ENCODE measurements at regions not wholly inside any gene's neighbourhood (a gene's known extent, or its start where the extent isn't known, plus 50 kb on each side); places are given as distances from the start of the nearest gene placed in this dataset.

GRCh38 chr14:97361958-97362357, 564.8 kb downstream of the VRK1 start:
- H3K4me1 ChIP-seq (ENCODE audit: insufficient read depth, low read length) = no peaks in the 10 kb centered on the region
- no peaks in the 10 kb centered on the region for H3K9me3 ChIP-seq (ENCODE audit: low read depth, low read length)
- no peak overlapping the region for H3K4me3 ChIP-seq (ENCODE audit: low read length)
- no peaks in the 10 kb centered on the region for H3K27me3 ChIP-seq (ENCODE audit: insufficient read depth, low read length)

GRCh38 chr14:97366400-97366799, 569.2 kb downstream of the VRK1 start:
- no peaks in the 10 kb centered on the region for H3K9me3 ChIP-seq (ENCODE audit: low read depth, low read length)
- no peaks in the 10 kb centered on the region for H3K4me1 ChIP-seq (ENCODE audit: insufficient read depth, low read length)
- H3K4me3 ChIP-seq (ENCODE audit: low read length) = no peak overlapping the region
- no peaks in the 10 kb centered on the region for H3K27me3 ChIP-seq (ENCODE audit: insufficient read depth, low read length)

GRCh38 chr14:97367278-97367677, 570.1 kb downstream of the VRK1 start:
- H3K9me3 ChIP-seq (ENCODE audit: low read depth, low read length) = no peaks in the 10 kb centered on the region
- no peak overlapping the region for H3K4me3 ChIP-seq (ENCODE audit: low read length)
- H3K27me3 ChIP-seq (ENCODE audit: insufficient read depth, low read length) = no peaks in the 10 kb centered on the region
- H3K4me1 ChIP-seq (ENCODE audit: insufficient read depth, low read length) = no peaks in the 10 kb centered on the region

GRCh38 chr14:97368049-97368448, 570.9 kb downstream of the VRK1 start:
- Histone ChIP-seq H3K27me3 (ENCODE audit: insufficient read depth, low read length) (no peaks in the 10 kb centered on the region), H3K4me3 (ENCODE audit: low read length) (no peak overlapping the region), H3K9me3 (ENCODE audit: low read depth, low read length) (no peaks in the 10 kb centered on the region), H3K4me1 (ENCODE audit: insufficient read depth, low read length) (no peaks in the 10 kb centered on the region)

- Histone ChIP-seq H3K27me3 (ENCODE audit: insufficient read depth, low read length) (no peaks in the 10 kb centered on the region), H3K4me1 (ENCODE audit: insufficient read depth, low read length) (no peaks in the 10 kb centered on the region), H3K9me3 (ENCODE audit: low read depth, low read length) (no peaks in the 10 kb centered on the region), H3K4me3 (ENCODE audit: low read length) (no peak overlapping the region)
These were observed 571.9 kb downstream of the VRK1 start for GRCh38 chr14:97368900-97369564.

GRCh38 chr14:97369901-97370300, 572.7 kb downstream of the VRK1 start:
- Histone ChIP-seq H3K4me3 (ENCODE audit: low read length) (no peak overlapping the region), H3K4me1 (ENCODE audit: insufficient read depth, low read length) (no peaks in the 10 kb centered on the region), H3K9me3 (ENCODE audit: low read depth, low read length) (no peaks in the 10 kb centered on the region), H3K27me3 (ENCODE audit: insufficient read depth, low read length) (no peaks in the 10 kb centered on the region)

- no peaks in the 10 kb centered on the region for H3K9me3 ChIP-seq (ENCODE audit: low read depth, low read length)
- H3K27me3 ChIP-seq (ENCODE audit: insufficient read depth, low read length) = no peaks in the 10 kb centered on the region
- no peak overlapping the region for H3K4me3 ChIP-seq (ENCODE audit: low read length)
- peaks cover 25% of the 10 kb centered on the region for H3K4me1 ChIP-seq (ENCODE audit: insufficient read depth, low read length)
These were observed 579.1 kb downstream of the VRK1 start for GRCh38 chr14:97376310-97376709.

GRCh38 chr14:97377550-97377949, 580.4 kb downstream of the VRK1 start:
- peaks cover 25% of the 10 kb centered on the region for H3K4me1 ChIP-seq (ENCODE audit: insufficient read depth, low read length)
- no peaks in the 10 kb centered on the region for H3K27me3 ChIP-seq (ENCODE audit: insufficient read depth, low read length)
- H3K4me3 ChIP-seq (ENCODE audit: low read length) = no peak overlapping the region
- H3K9me3 ChIP-seq (ENCODE audit: low read depth, low read length) = no peaks in the 10 kb centered on the region

GRCh38 chr14:97379091-97379531, 581.9 kb downstream of the VRK1 start:
- no peak overlapping the region for H3K4me3 ChIP-seq (ENCODE audit: low read length)
- H3K27me3 ChIP-seq (ENCODE audit: insufficient read depth, low read length) = no peaks in the 10 kb centered on the region
- H3K4me1 ChIP-seq (ENCODE audit: insufficient read depth, low read length) = peaks cover 25% of the 10 kb centered on the region
- no peaks in the 10 kb centered on the region for H3K9me3 ChIP-seq (ENCODE audit: low read depth, low read length)

- H3K27me3 ChIP-seq (ENCODE audit: insufficient read depth, low read length) = no peaks in the 10 kb centered on the region
- no peaks in the 10 kb centered on the region for H3K9me3 ChIP-seq (ENCODE audit: low read depth, low read length)
- H3K4me1 ChIP-seq (ENCODE audit: insufficient read depth, low read length) = peaks cover 25% of the 10 kb centered on the region
- H3K4me3 ChIP-seq (ENCODE audit: low read length) = no peak overlapping the region
These were observed 583.4 kb downstream of the VRK1 start for GRCh38 chr14:97380539-97380941.

GRCh38 chr14:97381309-97381708, 584.1 kb downstream of the VRK1 start:
- Histone ChIP-seq H3K4me3 (ENCODE audit: low read length) (no peak overlapping the region), H3K9me3 (ENCODE audit: low read depth, low read length) (no peaks in the 10 kb centered on the region), H3K4me1 (ENCODE audit: insufficient read depth, low read length) (peaks cover 25% of the 10 kb centered on the region), H3K27me3 (ENCODE audit: insufficient read depth, low read length) (no peaks in the 10 kb centered on the region)

GRCh38 chr14:97382616-97383226, 585.5 kb downstream of the VRK1 start:
- no peak overlapping the region for H3K4me3 ChIP-seq (ENCODE audit: low read length)

GRCh38 chr14:97385727-97386126, 588.5 kb downstream of the VRK1 start:
- Histone ChIP-seq H3K27me3 (ENCODE audit: insufficient read depth, low read length) (no peaks in the 10 kb centered on the region), H3K9me3 (ENCODE audit: low read depth, low read length) (no peaks in the 10 kb centered on the region)

More at GRCh38 chr14:97382616-97383226, 585.5 kb downstream of the VRK1 start:
- Histone ChIP-seq H3K27me3 (ENCODE audit: insufficient read depth, low read length) (no peaks in the 10 kb centered on the region), H3K4me1 (ENCODE audit: insufficient read depth, low read length) (peaks cover 25% of the 10 kb centered on the region), H3K9me3 (ENCODE audit: low read depth, low read length) (no peaks in the 10 kb centered on the region)

GRCh38 chr14:97387252-97387874, 590.2 kb downstream of the VRK1 start:
- Histone ChIP-seq H3K27me3 (ENCODE audit: insufficient read depth, low read length) (no peaks in the 10 kb centered on the region), H3K9me3 (ENCODE audit: low read depth, low read length) (no peaks in the 10 kb centered on the region), H3K4me1 (ENCODE audit: insufficient read depth, low read length) (no peaks in the 10 kb centered on the region), H3K4me3 (ENCODE audit: low read length) (no peak overlapping the region)

More at GRCh38 chr14:97385727-97386126, 588.5 kb downstream of the VRK1 start:
- H3K4me1 ChIP-seq (ENCODE audit: insufficient read depth, low read length) = no peaks in the 10 kb centered on the region
- no peak overlapping the region for H3K4me3 ChIP-seq (ENCODE audit: low read length)

- H3K4me3 ChIP-seq (ENCODE audit: low read length) = no peak overlapping the region
- no peaks in the 10 kb centered on the region for H3K4me1 ChIP-seq (ENCODE audit: insufficient read depth, low read length)
- H3K9me3 ChIP-seq (ENCODE audit: low read depth, low read length) = no peaks in the 10 kb centered on the region
- H3K27me3 ChIP-seq (ENCODE audit: insufficient read depth, low read length) = no peaks in the 10 kb centered on the region
These were observed 591.2 kb downstream of the VRK1 start for GRCh38 chr14:97388408-97388807.
